ENCODE measurements at regions not wholly inside any gene's neighbourhood (a gene's known extent, or its start where the extent isn't known, plus 50 kb on each side); places are given as distances from the start of the nearest gene placed in this dataset.

GRCh38 chr18:73797419-73797818, 350.2 kb downstream of the FBXO15 start:
- TF ChIP-seq CTCF (conservative IDR thresholded peaks at IDR 0.05; ENCODE audit: low read depth, low read length) (no peak), EZH2 (IDR thresholded peaks at IDR 0.05; ENCODE audit: borderline replicate concordance, low read depth, low read length, poor library complexity, severe bottlenecking) (no peak)

Data from A673 (cell line).